GM12872 (cell line): ENCODE measurements at regions not wholly inside any gene's neighbourhood (a gene's known extent, or its start where the extent isn't known, plus 50 kb on each side); places are given as distances from the start of the nearest gene placed in this dataset.

ENCODE experiments used
- CTCF ChIP-seq: IDR thresholded peaks from 3 replicates; pipeline ENCODE4 v1.5.1; 2011; ENCODE audit warnings: low read depth, mild to moderate bottlenecking, low read length, moderate library complexity; ENCODE audit not compliant: insufficient read depth

- TF ChIP-seq CTCF, result no peak
Measured at GRCh38 chr5:98053170-98053569, 720.3 kb upstream of the RGMB start.

GRCh38 chr5:98060148-98060547 is 713.3 kb upstream of the RGMB start:
- no peak for TF ChIP-seq CTCF

GRCh38 chr5:98064118-98064685 is 709.3 kb upstream of the RGMB start:
- TF ChIP-seq CTCF, result no peak

GRCh38 chr5:98065261-98065909 is 708.1 kb upstream of the RGMB start:
- TF ChIP-seq CTCF, result no peak

GRCh38 chr5:98066910-98067309 is 706.6 kb upstream of the RGMB start:
- TF ChIP-seq CTCF, result no peak

- TF ChIP-seq CTCF, result no peak
Measured at GRCh38 chr5:98069876-98070512, 703.5 kb upstream of the RGMB start.

- no peak for TF ChIP-seq CTCF
Measured at GRCh38 chr5:98072921-98073320, 700.5 kb upstream of the RGMB start.
